HG03108 (cell line): ENCODE measurements at regions not wholly inside any gene's neighbourhood (a gene's known extent, or its start where the extent isn't known, plus 50 kb on each side); places are given as distances from the start of the nearest gene placed in this dataset.
"Not testable (repeated sequence)": the region's sequence is repeated elsewhere in the genome, so short reads cannot be mapped to it uniquely, and the experiment has no call there.

Experiments
- ATAC-seq: cut with Tn5 transposase; IDR thresholded peaks from one replicate; pipeline ENCODE4 v1.9.1; 2021; ENCODE audit warnings: moderate library complexity; ENCODE audit not compliant: unreplicated experiment

GRCh38 chr5:19142713-19143414 is 845.1 kb downstream of the CDH18 start:
- ATAC-seq, result not testable (repeated sequence)

- ATAC-seq, result no peak
These were observed 844.1 kb downstream of the CDH18 start for GRCh38 chr5:19143935-19144334.

- no peak for ATAC-seq
These were observed 818.6 kb downstream of the CDH18 start for GRCh38 chr5:19169426-19169825.

- no peak for ATAC-seq
These were observed 815.0 kb downstream of the CDH18 start for GRCh38 chr5:19172926-19173470.

GRCh38 chr5:19175776-19176570 is 812.0 kb downstream of the CDH18 start:
- no peak for ATAC-seq

- ATAC-seq, result no peak
These were observed 808.4 kb downstream of the CDH18 start for GRCh38 chr5:19179571-19179970.

- no peak for ATAC-seq
These were observed 798.8 kb downstream of the CDH18 start for GRCh38 chr5:19189176-19189575.

GRCh38 chr5:19193631-19194030 is 794.4 kb downstream of the CDH18 start:
- no peak for ATAC-seq

- no peak for ATAC-seq
These were observed 791.4 kb downstream of the CDH18 start for GRCh38 chr5:19196631-19197030.

- ATAC-seq, result no peak
These were observed 787.7 kb downstream of the CDH18 start for GRCh38 chr5:19200251-19200650.

GRCh38 chr5:19208397-19208796 is 779.6 kb downstream of the CDH18 start:
- no peak for ATAC-seq

- ATAC-seq, result no peak
These were observed 777.1 kb downstream of the CDH18 start for GRCh38 chr5:19210886-19211285.

GRCh38 chr5:19229179-19229835 is 758.7 kb downstream of the CDH18 start:
- no peak for ATAC-seq

- no peak for ATAC-seq
These were observed 754.4 kb downstream of the CDH18 start for GRCh38 chr5:19233573-19233972.

GRCh38 chr5:19235101-19235584 is 752.9 kb downstream of the CDH18 start:
- ATAC-seq, result no peak

- ATAC-seq, result no peak
These were observed 747.8 kb downstream of the CDH18 start for GRCh38 chr5:19240170-19240569.

- no peak for ATAC-seq
These were observed 746.3 kb downstream of the CDH18 start for GRCh38 chr5:19241690-19242089.

- ATAC-seq, result not testable (repeated sequence)
These were observed 741.8 kb downstream of the CDH18 start for GRCh38 chr5:19246191-19246590.

GRCh38 chr5:19247302-19247701 is 740.7 kb downstream of the CDH18 start:
- no peak for ATAC-seq

- no peak for ATAC-seq
These were observed 732.0 kb downstream of the CDH18 start for GRCh38 chr5:19256036-19256435.

GRCh38 chr5:19258686-19259085 is 729.3 kb downstream of the CDH18 start:
- ATAC-seq, result no peak
